A549 (cell line): ENCODE measurements at regions not wholly inside any gene's neighbourhood (a gene's known extent, or its start where the extent isn't known, plus 50 kb on each side); places are given as distances from the start of the nearest gene placed in this dataset.

Experiments used
- CHD2 ChIP-seq: fragments of 150-350 bp; IDR thresholded peaks from 2 replicates; pipeline ENCODE4 v1.6.1; 2014; ENCODE audit warnings: low read length; ENCODE audit not compliant: partially characterized antibody
- CTCF ChIP-seq: fragments of >200 bp; sonication (Bioruptor Twin); formaldehyde crosslinking; IDR thresholded peaks from 3 replicates; pipeline ENCODE4 v1.5.1; 2016
- KDM1A ChIP-seq: fragments of 200-600 bp; sonication (generic); IDR thresholded peaks from 2 replicates; pipeline ENCODE4 v1.6.1; 2016; ENCODE audit warnings: low read depth, mild to moderate bottlenecking
- MAZ ChIP-seq: fragments of 150-350 bp; IDR thresholded peaks from 2 replicates; pipeline ENCODE4 v1.6.1; 2014; ENCODE audit warnings: antibody characterized with exemption, low read depth, low read length, borderline replicate concordance
- POLR2A ChIP-seq: IDR thresholded peaks from 2 replicates; pipeline ENCODE4 v1.6.1; 2012; ENCODE audit warnings: mild to moderate bottlenecking, low read length
- RCOR1 ChIP-seq: fragments of 150-350 bp; IDR thresholded peaks from 2 replicates; pipeline ENCODE4 v1.6.1; 2014; ENCODE audit warnings: antibody characterized with exemption, low read length, low read depth
- RNF2 ChIP-seq: fragments of 200-600 bp; sonication (generic); IDR thresholded peaks from 2 replicates; pipeline ENCODE4 v1.6.1; 2016; ENCODE audit warnings: low read depth, mild to moderate bottlenecking, antibody characterized with exemption, moderate library complexity, borderline replicate concordance
- SMC3 ChIP-seq: fragments of >200 bp; sonication (Bioruptor Twin); formaldehyde crosslinking; IDR thresholded peaks from 3 replicates; pipeline ENCODE4 v1.6.1; 2018; ENCODE audit warnings: inconsistent platforms

- TF ChIP-seq CTCF (no peak), POLR2A (no peak), KDM1A (no peak), RCOR1 (no peak), SMC3 (no peak), RNF2 (no peak), CHD2 (no peak), MAZ (no peak)
Measured at GRCh38 chrX:69374569-69374968, 129.6 kb upstream of the NALF2 start.
